SK-N-MC (cell line): ENCODE measurements at regions not wholly inside any gene's neighbourhood (a gene's known extent, or its start where the extent isn't known, plus 50 kb on each side); places are given as distances from the start of the nearest gene placed in this dataset.

Experiments used
- DNase-seq: peaks from one replicate; pipeline ENCODE4 v3.0.0-alpha.2; 2011; ENCODE audit warnings: low read depth, low spot score
- H3K27ac ChIP-seq: fragments of 200-600 bp; sonication (generic); 2 replicates; pipeline ENCODE4 v1.5.1; 2016; ENCODE audit warnings: mixed run types
- H3K36me3 ChIP-seq: fragments of 200-600 bp; sonication (generic); 2 replicates; pipeline ENCODE4 v1.6.1; 2017; ENCODE audit warnings: antibody characterized with exemption, low read length, mixed read lengths; ENCODE audit not compliant: insufficient read depth
- H3K4me3 ChIP-seq: fragments of 200-600 bp; sonication (generic); 2 replicates; pipeline ENCODE4 v1.5.1; 2016
- H3K9ac ChIP-seq: fragments of 200-600 bp; sonication (generic); 2 replicates; pipeline ENCODE4 v1.8.0; 2017; ENCODE audit warnings: mixed run types, mixed read lengths; ENCODE audit not compliant: insufficient read length
- H3K9me3 ChIP-seq: fragments of 200-600 bp; sonication (generic); 2 replicates; pipeline ENCODE4 v1.6.1; 2017; ENCODE audit warnings: low read depth, mild to moderate bottlenecking, antibody characterized with exemption, low read length, moderate library complexity, mixed read lengths
- EZH2 ChIP-seq: fragments of 200-600 bp; sonication (generic); IDR thresholded peaks from one replicate; pipeline ENCODE4 v1.6.1; 2017; ENCODE audit warnings: antibody characterized with exemption
- FOXP2 ChIP-seq: optimal IDR thresholded peaks from 2 replicates; pipeline ENCODE3; 2011; ENCODE audit warnings: mild to moderate bottlenecking, moderate library complexity; ENCODE audit not compliant: insufficient read depth; ENCODE audit errors: extremely low read length, control extremely low read depth
- POLR2AphosphoS5 ChIP-seq: IDR thresholded peaks from 2 replicates; pipeline ENCODE4 v1.6.1; 2012; ENCODE audit warnings: mild to moderate bottlenecking, low read depth, low read length, borderline replicate concordance

DNA sequence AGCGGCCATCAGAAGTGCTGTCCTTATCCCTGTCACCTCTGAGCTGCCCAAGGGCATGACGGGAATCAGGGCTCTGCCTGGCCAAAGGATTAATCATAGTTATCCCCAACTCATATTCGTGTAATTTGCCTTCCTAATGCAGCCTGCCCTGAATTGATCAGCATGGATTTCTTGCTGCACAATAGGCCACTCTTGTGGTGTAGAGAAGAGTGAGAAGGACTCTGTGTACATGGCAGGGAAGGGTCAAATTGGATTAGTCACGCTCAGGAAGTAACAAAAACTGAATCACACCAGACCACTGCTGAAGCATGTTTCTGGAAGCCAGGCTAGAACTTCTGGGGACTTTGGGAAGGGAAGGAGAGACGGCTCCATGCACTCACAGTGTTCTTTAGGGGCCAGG is 227.0 kb downstream of the BUB3 start:
- Histone ChIP-seq H3K27ac (no peak overlapping the region), H3K36me3 (no peaks in the 10 kb centered on the region), H3K4me3 (no peak overlapping the region), H3K9me3 (no peaks in the 10 kb centered on the region), H3K9ac (no peak overlapping the region)
- TF ChIP-seq FOXP2 (no peak), POLR2AphosphoS5 (no peak), EZH2 (no peak)
- no peak for DNase-seq

DNA sequence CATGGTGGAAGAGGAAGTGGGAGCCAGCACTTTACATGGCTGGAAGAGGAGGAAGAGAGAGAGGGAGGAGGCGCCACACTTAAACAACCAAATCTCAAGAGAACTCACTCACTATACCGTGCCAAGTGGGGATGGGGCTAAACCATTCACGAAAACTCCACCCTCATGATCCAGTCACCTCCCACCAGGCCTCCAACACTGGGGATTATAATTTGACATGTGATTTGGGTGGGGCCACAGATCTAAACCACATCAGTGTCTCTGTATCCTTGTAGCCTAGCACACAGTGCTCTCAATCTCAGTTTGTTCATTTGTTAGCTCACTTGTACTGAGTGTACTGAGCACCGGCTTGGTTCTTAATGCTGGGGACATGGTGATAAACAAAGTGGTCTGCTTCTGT is 228.3 kb downstream of the BUB3 start:
- no peak overlapping the region for H3K4me3 ChIP-seq
- no peak for DNase-seq
- H3K36me3 ChIP-seq = no peaks in the 10 kb centered on the region
- TF ChIP-seq FOXP2 = no peak
- no peak for TF ChIP-seq POLR2AphosphoS5
- TF ChIP-seq EZH2 = no peak
- H3K9ac ChIP-seq = no peak overlapping the region
- no peaks in the 10 kb centered on the region for H3K9me3 ChIP-seq
- H3K27ac ChIP-seq = no peak overlapping the region

DNA sequence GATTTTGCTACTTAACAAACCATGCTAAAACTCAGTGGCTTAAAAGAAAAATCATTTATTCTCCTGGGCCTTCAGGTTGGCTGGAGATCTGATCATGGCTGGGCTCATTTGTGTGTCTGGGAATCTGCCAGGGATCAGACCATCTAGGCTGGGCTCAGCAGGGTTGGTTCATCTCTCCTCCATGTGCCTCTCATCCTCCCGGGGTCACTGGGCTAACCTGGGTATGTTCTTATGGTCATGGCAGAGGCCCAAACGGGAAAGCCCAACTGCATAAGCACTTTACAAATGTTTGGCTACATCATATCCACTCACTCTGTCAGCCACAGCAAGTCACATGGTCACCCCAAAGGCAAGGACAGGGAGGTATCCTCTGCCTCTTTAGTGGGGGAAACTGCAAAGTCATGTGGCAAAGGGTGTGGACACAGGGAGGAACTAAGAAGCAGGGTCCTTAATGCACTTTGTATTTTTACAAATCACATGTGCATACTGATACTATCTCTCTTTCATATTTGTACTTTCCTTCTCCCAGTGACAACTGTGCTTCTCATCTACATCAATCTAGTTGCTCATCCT is 231.4 kb downstream of the BUB3 start:
- TF ChIP-seq FOXP2 = no peak
- TF ChIP-seq POLR2AphosphoS5 = no peak
- no peak for TF ChIP-seq EZH2
- Histone ChIP-seq H3K4me3 (no peak overlapping the region), H3K27ac (no peak overlapping the region), H3K36me3 (no peaks in the 10 kb centered on the region), H3K9me3 (no peaks in the 10 kb centered on the region), H3K9ac (no peak overlapping the region)
- DNase-seq = no peak

DNA sequence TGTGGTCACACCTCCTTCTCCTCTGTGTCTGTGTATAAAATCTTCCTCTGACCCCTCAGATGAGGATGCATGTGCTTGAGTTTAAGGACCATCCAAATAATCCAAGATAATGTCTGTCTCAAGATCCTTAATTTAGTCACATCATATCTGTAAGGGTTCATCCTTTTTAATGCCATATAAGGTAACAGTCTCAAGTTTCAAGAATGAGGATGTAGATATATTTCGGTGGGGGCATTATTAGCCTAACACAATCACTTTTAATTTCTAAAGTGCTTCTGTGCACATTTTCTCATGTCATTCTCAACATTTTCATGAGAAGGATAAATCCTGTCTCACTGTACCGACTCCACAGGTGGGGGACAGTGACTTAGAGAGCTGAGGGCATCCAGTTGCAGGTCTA is 235.3 kb downstream of the BUB3 start:
- no peak for TF ChIP-seq EZH2
- no peak for TF ChIP-seq POLR2AphosphoS5
- no peak for TF ChIP-seq FOXP2
- H3K36me3 ChIP-seq = no peaks in the 10 kb centered on the region
- no peak overlapping the region for H3K4me3 ChIP-seq
- no peak overlapping the region for H3K27ac ChIP-seq
- no peak for DNase-seq
- H3K9ac ChIP-seq = no peak overlapping the region
- no peaks in the 10 kb centered on the region for H3K9me3 ChIP-seq

DNA sequence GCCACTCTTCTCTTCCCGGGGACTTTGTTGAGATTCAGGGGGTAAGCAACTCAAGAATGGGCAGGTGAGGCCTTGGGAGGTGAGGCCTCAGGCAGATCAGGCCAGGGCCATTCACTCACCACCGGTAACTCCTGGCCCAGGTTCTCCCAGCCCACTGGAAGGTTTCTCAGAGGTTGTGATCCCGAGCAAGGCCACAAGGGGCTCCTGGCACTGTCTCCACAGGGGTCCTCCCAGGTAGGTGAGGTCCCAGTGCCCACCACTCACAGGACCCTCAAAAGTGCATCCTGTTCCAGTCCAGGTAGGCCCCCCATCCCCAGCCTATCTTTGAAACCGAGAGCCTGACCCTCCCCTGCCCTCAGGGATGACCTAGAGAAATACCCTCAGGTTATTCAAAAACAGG is 236.1 kb downstream of the BUB3 start:
- no peak for DNase-seq
- no peak overlapping the region for H3K4me3 ChIP-seq
- H3K36me3 ChIP-seq = no peaks in the 10 kb centered on the region
- no peak for TF ChIP-seq POLR2AphosphoS5
- TF ChIP-seq FOXP2 = no peak
- no peak for TF ChIP-seq EZH2
- no peaks in the 10 kb centered on the region for H3K9me3 ChIP-seq
- H3K9ac ChIP-seq = no peak overlapping the region
- H3K27ac ChIP-seq = no peak overlapping the region

DNA sequence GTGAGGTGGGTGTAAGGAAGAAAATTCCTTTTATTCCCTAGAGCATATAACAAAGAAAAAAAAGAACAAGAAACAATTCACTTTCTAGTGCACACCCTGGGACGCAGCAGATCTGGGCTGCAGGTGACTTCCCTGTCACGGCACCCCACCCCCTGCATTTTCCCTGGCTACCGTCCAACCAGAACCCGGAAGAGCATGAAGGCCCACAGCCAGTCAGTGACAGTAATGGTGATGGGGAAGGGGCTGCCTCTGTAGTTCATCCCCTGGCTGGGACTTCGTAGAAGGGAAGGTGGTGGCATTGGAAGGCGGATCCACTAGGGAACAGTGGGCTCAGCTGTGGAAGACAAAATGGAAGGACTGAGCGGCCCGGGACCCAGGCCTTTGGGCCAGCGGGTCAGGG is 236.7 kb downstream of the BUB3 start:
- no peak overlapping the region for H3K4me3 ChIP-seq
- H3K9ac ChIP-seq = no peak overlapping the region
- no peak for DNase-seq
- no peaks in the 10 kb centered on the region for H3K36me3 ChIP-seq
- TF ChIP-seq FOXP2 = no peak
- TF ChIP-seq EZH2 = no peak
- TF ChIP-seq POLR2AphosphoS5 = no peak
- H3K27ac ChIP-seq = no peak overlapping the region
- no peaks in the 10 kb centered on the region for H3K9me3 ChIP-seq

DNA sequence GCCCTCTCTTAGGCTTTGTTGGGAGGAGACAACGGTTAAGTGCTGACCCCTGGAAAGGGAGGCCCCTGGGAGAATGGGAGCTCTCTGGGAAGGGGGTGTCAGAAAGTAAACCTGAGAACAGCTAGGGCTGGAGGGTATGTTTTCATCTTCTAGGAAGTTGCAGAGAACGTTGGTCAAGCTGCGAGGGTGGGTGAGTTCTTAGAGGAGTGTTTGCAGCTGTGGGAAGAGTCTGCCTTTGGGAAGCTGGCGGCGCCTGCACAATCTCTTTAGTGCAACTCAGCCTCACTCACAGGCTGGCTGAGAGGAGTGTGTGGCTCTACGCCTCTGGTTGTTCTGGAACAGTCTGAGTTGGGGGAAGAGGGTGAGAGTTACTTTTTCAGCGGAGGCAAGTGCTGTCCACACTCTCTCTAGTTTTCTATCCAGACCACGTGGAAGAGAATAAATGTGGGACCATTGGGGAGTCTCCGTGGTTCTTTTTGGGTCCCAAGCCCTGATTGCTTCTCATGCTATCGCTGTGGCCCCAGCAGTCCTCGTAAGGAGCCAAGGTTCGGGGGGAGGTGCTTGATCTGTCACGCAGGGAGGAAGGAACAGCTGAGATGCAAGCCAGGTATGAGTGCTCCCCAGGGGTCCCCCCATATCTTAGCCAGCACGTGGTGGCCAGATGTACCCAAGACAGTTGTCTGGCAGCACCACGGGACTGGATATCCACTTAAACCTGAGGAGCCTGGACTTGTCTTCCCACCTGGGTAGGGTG is 237.2 kb downstream of the BUB3 start:
- no peak for DNase-seq
- no peak overlapping the region for H3K4me3 ChIP-seq
- no peak overlapping the region for H3K9ac ChIP-seq
- H3K27ac ChIP-seq = no peak overlapping the region
- TF ChIP-seq EZH2 (no peak), FOXP2 (no peak), POLR2AphosphoS5 (no peak)
- no peaks in the 10 kb centered on the region for H3K36me3 ChIP-seq
- H3K9me3 ChIP-seq = no peaks in the 10 kb centered on the region

DNA sequence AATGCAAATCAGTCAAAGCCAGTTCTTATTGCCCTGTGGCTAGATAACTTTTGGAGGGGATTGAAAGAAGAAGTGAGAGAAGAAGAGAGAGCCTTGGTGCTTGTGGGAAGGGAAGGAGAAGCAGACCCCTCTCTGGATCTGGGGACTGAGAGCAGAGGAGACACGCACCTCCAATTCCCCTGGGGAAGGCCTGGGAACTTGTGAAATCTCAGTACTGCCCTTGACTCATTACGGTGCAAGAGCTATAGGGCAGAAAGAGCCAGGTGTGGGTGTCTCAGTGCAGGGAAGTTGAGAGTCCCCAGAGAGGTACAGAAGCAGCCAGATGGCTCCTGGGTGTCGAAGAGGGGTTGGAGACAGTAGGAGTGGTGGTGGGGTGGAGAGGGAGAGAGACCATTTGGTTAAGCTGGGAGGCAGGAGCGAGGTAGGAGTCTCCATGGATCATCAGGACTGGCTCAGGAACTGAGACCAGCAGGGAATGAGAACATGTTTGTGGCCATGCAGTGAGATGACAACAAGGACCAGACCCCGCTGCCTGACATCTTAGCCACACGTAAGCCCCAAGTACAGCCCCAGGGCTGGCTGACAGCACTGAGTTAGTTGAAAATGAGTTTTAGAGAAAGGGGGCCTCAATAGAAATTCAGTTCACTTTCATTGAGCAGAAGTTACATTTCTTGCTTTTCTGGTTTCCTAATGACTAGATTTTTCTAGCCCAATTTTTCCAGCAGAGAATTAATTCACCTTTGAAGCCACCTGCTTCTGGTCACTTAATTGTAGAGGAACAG is 238.2 kb downstream of the BUB3 start:
- no peaks in the 10 kb centered on the region for H3K9me3 ChIP-seq
- TF ChIP-seq POLR2AphosphoS5 (no peak), FOXP2 (no peak), EZH2 (no peak)
- no peak overlapping the region for H3K27ac ChIP-seq
- DNase-seq = no peak
- H3K9ac ChIP-seq = no peak overlapping the region
- H3K36me3 ChIP-seq = no peaks in the 10 kb centered on the region
- H3K4me3 ChIP-seq = no peak overlapping the region
